Stimulated activated CD4-positive, alpha-beta T cell treated with anti-CD3 and anti-CD28 coated beads, Interleukin-12 subunit alpha, Interleukin-12 subunit beta, amount 100 ng/mL, for 4 hours (primary cell): ENCODE measurements at regions not wholly inside any gene's neighbourhood (a gene's known extent, or its start where the extent isn't known, plus 50 kb on each side); places are given as distances from the start of the nearest gene placed in this dataset.
"Not testable (repeated sequence)": the region's sequence is repeated elsewhere in the genome, so short reads cannot be mapped to it uniquely, and the experiment has no call there.

Experiments used
- DNase-seq: peaks from one replicate; pipeline ENCODE4 v3.0.0-alpha.2; 2020

DNA sequence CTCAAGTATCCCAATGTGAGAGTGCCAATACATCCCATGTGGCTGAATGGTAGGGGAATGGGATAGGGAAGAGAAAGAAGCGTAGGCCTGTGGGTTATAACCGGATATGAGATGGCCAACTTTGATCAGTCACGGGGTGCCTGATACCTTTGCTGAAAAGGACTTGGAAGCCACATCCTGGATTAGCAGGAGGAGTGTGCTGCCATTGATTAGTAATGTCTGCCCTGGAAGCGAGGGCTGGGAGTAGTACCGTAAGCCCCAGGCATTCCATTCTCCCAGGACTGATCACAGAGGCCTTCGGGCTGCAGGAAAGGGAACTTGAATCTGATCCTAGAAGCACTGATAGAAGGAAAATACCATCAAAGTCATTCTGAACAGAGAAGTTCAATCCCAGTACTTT, 218.5 kb downstream of the TFCP2L1 start:
- no peak for DNase-seq

DNA sequence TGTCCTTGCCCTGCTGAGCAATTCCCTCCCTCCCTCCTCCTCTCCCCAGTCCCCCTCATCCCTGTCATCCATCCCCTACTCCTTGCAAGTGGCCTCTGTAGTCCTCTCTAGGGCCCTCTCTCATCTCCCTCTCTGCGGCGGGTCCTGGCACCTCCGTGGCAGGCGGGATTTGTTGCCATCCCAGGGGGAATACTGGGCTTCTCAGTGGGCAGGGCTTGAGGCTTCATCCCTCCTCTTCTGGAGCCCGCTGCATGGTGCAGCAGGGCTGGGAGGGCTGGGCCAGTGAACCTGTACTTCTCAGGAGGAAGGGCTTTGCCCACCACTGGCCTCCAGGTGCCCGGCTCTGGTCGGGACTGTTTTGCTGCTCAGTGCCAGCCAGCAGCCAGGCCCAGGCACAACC, 216.2 kb downstream of the TFCP2L1 start:
- DNase-seq, result no peak

DNA sequence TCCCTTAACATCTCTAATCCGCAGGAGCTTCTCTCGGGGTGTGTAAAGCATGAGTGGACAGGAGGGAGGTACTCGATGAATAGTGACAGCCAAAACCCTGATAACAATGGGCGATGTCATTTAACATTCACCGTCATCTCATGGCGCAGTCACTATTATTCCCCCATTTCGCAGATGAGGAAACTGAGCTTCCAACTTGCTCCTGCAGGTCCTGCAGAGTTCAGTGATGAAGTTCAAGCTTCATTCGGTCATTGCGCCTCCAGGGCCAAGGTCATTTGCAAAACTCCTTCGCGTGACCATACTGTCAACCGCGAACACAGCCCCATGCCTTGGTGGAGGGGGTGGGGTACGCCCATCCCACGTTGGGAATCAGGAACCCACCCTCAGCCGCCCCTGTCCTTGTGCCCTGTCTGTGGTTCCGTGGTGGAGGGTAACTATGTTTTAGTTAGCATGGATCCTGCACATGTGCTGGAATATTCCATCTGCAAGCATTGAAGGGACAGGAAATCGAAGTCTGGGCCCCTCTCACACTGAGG, 215.5 kb downstream of the TFCP2L1 start:
- no peak for DNase-seq

- not testable (repeated sequence) for DNase-seq
Observed at GRCh38 chr2:121070061-121070460, 214.9 kb downstream of the TFCP2L1 start.

- peak; percentile 25 for DNase-seq
Observed at GRCh38 chr2:121071034-121071504, 213.9 kb downstream of the TFCP2L1 start.

DNA sequence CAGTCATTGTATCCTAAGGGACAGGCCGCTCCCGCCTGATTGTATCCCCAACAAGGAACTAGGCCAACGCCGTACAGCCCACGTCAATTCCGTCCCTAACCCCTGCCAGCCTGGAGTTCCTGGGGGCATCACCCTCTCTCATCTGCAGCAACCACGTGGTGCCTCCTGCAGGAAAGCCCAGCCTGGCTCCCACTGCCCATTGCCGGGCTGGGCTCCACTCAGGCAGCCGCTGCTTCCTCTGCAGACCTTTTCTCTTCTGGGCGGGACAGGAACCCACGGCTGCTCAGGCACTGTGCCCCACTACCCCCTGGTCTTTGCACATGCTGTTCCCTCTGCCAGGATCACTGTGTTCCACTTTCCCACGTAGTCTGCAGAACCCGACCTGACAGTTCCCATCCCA, 212.2 kb downstream of the TFCP2L1 start:
- DNase-seq, result no peak

DNA sequence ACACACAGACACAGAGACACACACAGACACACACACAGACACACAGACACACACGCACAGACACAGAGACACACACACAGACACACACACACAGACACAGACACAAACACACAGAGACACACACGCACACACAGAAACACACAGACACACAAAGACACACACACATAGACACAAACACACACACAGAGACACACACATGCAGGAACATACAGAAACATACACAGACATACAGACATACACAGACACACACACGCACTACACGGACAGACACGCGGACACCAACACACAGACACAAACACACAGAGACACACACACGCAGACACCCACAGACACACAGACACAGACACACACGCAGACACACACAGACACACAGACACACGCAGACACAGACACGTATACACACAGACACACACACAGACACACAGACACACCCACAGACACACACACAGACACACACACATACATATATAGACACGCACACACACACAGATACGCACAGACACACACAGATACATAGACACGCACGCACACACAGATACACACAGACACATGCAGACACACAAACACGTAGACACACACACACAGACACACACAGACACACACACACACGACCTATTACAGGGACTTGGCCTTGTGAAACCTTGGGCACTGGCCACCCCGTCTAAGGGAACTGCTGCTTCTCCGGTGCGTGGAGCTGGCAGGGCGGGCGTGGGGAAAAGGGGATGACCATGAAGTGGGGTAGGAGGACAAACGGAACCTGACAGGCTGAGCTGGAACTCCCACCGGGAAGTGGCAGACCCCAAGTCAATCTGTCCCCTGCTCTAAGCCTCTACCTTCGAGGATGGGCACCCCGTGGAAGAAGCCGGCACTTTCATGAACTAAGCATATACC, 211.4 kb downstream of the TFCP2L1 start:
- DNase-seq, result no peak

GRCh38 chr2:121074293-121074932, 210.6 kb downstream of the TFCP2L1 start:
- DNase-seq, result no peak

- no peak for DNase-seq
Observed at GRCh38 chr2:121075006-121075551, 209.9 kb downstream of the TFCP2L1 start.

- DNase-seq, result no peak
Observed at GRCh38 chr2:121075641-121076497, 209.1 kb downstream of the TFCP2L1 start.

DNA sequence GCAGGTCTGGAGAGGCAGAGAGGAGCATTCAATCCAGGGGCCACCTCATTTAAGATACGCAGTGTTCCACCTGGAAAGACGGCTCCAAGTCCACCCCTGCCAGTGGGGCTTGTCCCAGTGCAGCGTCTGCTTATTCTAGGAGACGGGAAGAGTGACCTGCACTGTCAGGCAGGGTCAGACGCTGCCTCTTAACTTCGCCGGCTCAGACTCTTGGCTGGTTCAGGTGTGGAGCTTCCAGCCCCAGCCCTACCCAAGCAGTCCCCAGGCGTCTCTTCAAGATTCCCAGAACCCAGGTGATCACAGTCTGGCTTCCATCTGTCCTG, 208.5 kb downstream of the TFCP2L1 start:
- no peak for DNase-seq

GRCh38 chr2:121076885-121077549, 208.0 kb downstream of the TFCP2L1 start:
- DNase-seq, result peak; percentile 67

- no peak for DNase-seq
Observed at GRCh38 chr2:121078899-121079298, 206.1 kb downstream of the TFCP2L1 start.

DNA sequence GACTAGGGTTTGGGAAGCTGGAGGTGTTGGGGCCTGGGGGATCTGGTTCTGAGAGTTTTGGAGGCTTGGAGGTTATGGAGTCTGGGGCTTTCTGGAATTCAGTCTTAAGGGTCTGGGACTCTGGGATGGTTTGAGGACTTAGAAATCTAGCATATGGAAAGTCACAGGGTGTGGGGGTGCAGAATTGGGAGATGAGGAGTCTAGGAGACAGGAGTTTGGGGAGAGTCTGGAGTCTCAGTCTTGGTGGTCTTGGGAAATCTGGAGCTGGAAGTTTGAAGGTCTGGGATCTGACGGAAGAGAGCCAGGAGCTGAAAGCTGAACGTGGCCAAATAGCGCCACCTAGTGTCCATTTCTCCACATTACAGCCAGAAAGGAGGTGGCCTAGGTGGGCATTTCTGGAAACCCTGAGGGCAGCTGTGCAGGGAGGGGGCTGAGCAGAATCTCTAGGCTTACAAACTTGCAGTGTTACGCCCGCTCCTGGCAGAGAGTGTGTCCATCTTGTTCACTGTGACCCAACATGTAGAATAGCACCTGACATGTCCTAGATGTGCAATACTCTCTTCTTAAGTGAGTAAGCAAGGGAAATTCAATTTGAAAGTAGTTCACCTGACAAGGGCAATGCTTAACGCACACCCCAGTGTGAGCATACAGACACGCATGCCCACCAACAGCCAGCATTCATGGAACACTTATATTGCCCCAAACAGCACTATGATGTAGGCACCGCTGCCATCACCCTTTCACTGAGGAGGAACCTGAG, 204.8 kb downstream of the TFCP2L1 start:
- DNase-seq, result peak; percentile 32

GRCh38 chr2:121081701-121082100, 203.3 kb downstream of the TFCP2L1 start:
- no peak for DNase-seq

GRCh38 chr2:121082191-121082590, 202.8 kb downstream of the TFCP2L1 start:
- no peak for DNase-seq

GRCh38 chr2:121084130-121084680, 200.8 kb downstream of the TFCP2L1 start:
- no peak for DNase-seq

GRCh38 chr2:121085801-121086200, 199.2 kb downstream of the TFCP2L1 start:
- no peak for DNase-seq

GRCh38 chr2:121086450-121086849, 198.6 kb downstream of the TFCP2L1 start:
- no peak for DNase-seq

DNA sequence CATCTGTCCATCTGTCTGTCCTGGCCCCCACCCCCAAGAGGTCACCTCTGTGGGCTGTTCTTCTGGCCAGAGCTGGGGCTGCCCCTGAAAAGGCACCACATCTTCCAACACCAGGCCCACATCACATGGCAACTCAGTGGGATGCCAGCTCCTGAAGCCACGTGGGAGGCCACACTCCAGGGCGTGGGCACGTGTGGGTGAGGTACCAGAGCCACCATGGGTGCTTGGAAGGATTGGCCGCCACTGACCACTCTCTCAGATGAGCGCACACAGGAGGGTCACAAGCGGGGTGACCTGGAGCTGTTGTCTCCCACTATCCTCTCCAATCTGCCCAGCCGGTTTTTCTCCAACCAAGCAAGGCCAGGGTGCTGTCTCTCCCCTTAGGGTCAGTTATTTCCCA, 197.9 kb downstream of the TFCP2L1 start:
- DNase-seq, result no peak
